PC-9 (cell line): ENCODE measurements at regions not wholly inside any gene's neighbourhood (a gene's known extent, or its start where the extent isn't known, plus 50 kb on each side); places are given as distances from the start of the nearest gene placed in this dataset.

ENCODE experiments used
- BruUV-seq: library from RNA; stranded (reverse); fragments of 400-500 nt; replicated peaks from 2 replicates; lab custom pipeline; 2021; lab: Mats Ljungman, UMichigan
- CTCF ChIA-PET: fragments of 300-600 bp; sonication (Branson Sonifier 250); formaldehyde crosslinking; loops from one replicate; lab custom pipeline; 2022; ENCODE audit warnings: antibody characterized with exemption; lab: Charles Lee
- POLR2A ChIA-PET: fragments of 300-600 bp; sonication (Branson Sonifier 250); formaldehyde crosslinking; loops from one replicate; lab custom pipeline; 2022; ENCODE audit warnings: antibody characterized with exemption; ENCODE audit not compliant: unreplicated experiment; lab: Charles Lee
- DNase-seq, 2 experiments: peaks; one replicate each; pipeline versions ENCODE4 v3.0.0 to v3.0.0-alpha.2; 2015 to 2022; ENCODE audit warnings: mixed read lengths in 1 of 2
- H2AFZ ChIP-seq: fragments of 200-600 bp; sonication (generic); 2 replicates; pipeline ENCODE4 v1.8.1; 2017; ENCODE audit warnings: antibody characterized with exemption
- H3F3A ChIP-seq: fragments of 200-600 bp; sonication (generic); 2 replicates; pipeline ENCODE4 v1.8.1; 2017; ENCODE audit warnings: antibody characterized with exemption, mild to moderate bottlenecking, low read depth; ENCODE audit not compliant: insufficient read depth
- H3K27ac ChIP-seq: fragments of 200-600 bp; sonication (generic); 2 replicates; pipeline ENCODE4 v1.6.1; 2016; ENCODE audit warnings: mixed run types
- H3K27me3 ChIP-seq: fragments of 200-600 bp; sonication (generic); 2 replicates; pipeline ENCODE4 v1.6.1; 2016; ENCODE audit warnings: low read depth, mixed run types; ENCODE audit not compliant: insufficient read depth
- H3K36me3 ChIP-seq: fragments of 200-600 bp; sonication (generic); 2 replicates; pipeline ENCODE4 v1.6.1; 2016; ENCODE audit warnings: low read depth, mixed run types
- H3K4me1 ChIP-seq: fragments of 200-600 bp; sonication (generic); replicated peaks from 2 replicates; pipeline ENCODE4 v1.6.1; 2016; ENCODE audit warnings: mixed run types; ENCODE audit not compliant: insufficient read depth
- H3K4me2 ChIP-seq: fragments of 200-600 bp; sonication (generic); 2 replicates; pipeline ENCODE4 v1.6.1; 2017; ENCODE audit warnings: mixed run types
- H3K4me3 ChIP-seq: fragments of 200-600 bp; sonication (generic); 2 replicates; pipeline ENCODE4 v1.6.1; 2016; ENCODE audit warnings: mixed run types
- H3K79me2 ChIP-seq: fragments of 200-600 bp; sonication (generic); 2 replicates; pipeline ENCODE4 v1.6.1; 2017; ENCODE audit warnings: low read depth, mixed run types
- H3K9me2 ChIP-seq: fragments of 200-600 bp; sonication (generic); 2 replicates; pipeline ENCODE4 v1.8.1; 2017; ENCODE audit warnings: mild to moderate bottlenecking; ENCODE audit not compliant: insufficient read depth
- H3K9me3 ChIP-seq: fragments of 200-600 bp; sonication (generic); 2 replicates; pipeline ENCODE4 v1.8.1; 2016; ENCODE audit warnings: low read depth; ENCODE audit not compliant: insufficient read depth
- H4K20me1 ChIP-seq: fragments of 200-600 bp; sonication (generic); 2 replicates; pipeline ENCODE4 v1.8.1; 2017; ENCODE audit not compliant: insufficient read depth
- CTCF ChIP-seq: fragments of 200-600 bp; sonication (generic); conservative IDR thresholded peaks from 2 replicates; pipeline ENCODE4 v1.6.1; 2017; ENCODE audit warnings: mixed run types, antibody characterized with exemption, mild to moderate bottlenecking, moderate library complexity
- EZH2 ChIP-seq: fragments of 200-600 bp; sonication (generic); IDR thresholded peaks from 2 replicates; pipeline ENCODE4 v1.8.0; 2017; ENCODE audit warnings: antibody characterized with exemption, low read depth
- intact Hi-C: fragments of 100-400 bp; cut with micrococcal nuclease; formaldehyde crosslinking; loops from one replicate; pipeline ENCODE4 v1.10.0; 2022; ENCODE audit not compliant: unreplicated experiment

- ChIA-PET CTCF (no interaction called here), POLR2A (no interaction called here)
- Histone ChIP-seq H3K27me3 (no peaks in the 10 kb centered on the region), H3K79me2 (no peaks in the 10 kb centered on the region), H2AFZ (no peak overlapping the region), H3K4me1 (peaks cover 6% of the 10 kb centered on the region; the same call in 1 of the 2 replicates), H3K36me3 (no peaks in the 10 kb centered on the region), H3K9me3 (no peaks in the 10 kb centered on the region; the same call in 1 of the 2 replicates), H3K27ac (no peak overlapping the region), H3K9me2 (no peaks in the 10 kb centered on the region), H4K20me1 (no peaks in the 10 kb centered on the region), H3F3A (no peaks in the 10 kb centered on the region), H3K4me3 (no peak overlapping the region), H3K4me2 (no peak overlapping the region)
- no TSS peak for BruUV-seq
- intact Hi-C loops: no loop called here
- TF ChIP-seq CTCF (no peak), EZH2 (no peak)
- no peak for DNase-seq
Observed at GRCh38 chr5:39780347-39780746, 355.6 kb upstream of the DAB2 start.

DNA sequence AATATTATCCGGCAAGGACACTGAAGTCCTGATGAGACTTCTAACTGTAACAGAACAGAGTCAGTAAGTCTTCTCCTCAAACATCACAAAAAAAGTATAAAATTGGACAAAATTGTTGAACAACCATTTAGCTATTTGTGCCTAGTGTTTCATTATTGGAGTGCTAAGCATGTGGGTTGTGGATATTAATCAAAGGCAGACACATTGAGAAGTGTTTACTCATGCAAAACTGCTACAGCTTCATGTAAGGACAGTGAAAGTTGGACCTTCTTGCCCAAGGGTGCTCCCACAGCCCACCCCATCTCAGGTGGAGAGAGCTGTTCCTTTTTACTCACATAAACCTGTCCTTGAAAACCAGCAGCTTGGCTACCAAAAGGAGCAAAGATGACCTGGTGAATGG is 355.1 kb upstream of the DAB2 start:
- TF ChIP-seq EZH2: no peak
- no peak for TF ChIP-seq CTCF
- Histone ChIP-seq H3K4me3 (no peak overlapping the region), H3K36me3 (no peaks in the 10 kb centered on the region), H3F3A (no peaks in the 10 kb centered on the region), H4K20me1 (no peaks in the 10 kb centered on the region), H3K27ac (no peak overlapping the region), H3K79me2 (no peaks in the 10 kb centered on the region), H3K9me2 (no peaks in the 10 kb centered on the region), H3K4me1 (peaks cover 10% of the 10 kb centered on the region; the same call in 1 of the 2 replicates), H3K4me2 (no peak overlapping the region), H3K27me3 (no peaks in the 10 kb centered on the region), H2AFZ (no peak overlapping the region), H3K9me3 (no peaks in the 10 kb centered on the region)
- ChIA-PET POLR2A (no interaction called here), CTCF (no interaction called here)
- no peak for DNase-seq
- intact Hi-C loops: no loop called here
- no TSS peak for BruUV-seq

GRCh38 chr5:39775797-39776365 is 351.1 kb upstream of the DAB2 start:
- H3F3A ChIP-seq: no peaks in the 10 kb centered on the region
- no peak overlapping the region for H2AFZ ChIP-seq
- H3K9me3 ChIP-seq: peaks cover 3% of the 10 kb centered on the region; the same call in 1 of the 2 replicates
- no TSS peak for BruUV-seq
- H3K79me2 ChIP-seq: no peaks in the 10 kb centered on the region
- peaks cover 10% of the 10 kb centered on the region; the same call in 1 of the 2 replicates for H3K4me1 ChIP-seq
- no peaks in the 10 kb centered on the region for H4K20me1 ChIP-seq
- no peak for TF ChIP-seq CTCF
- no peak for TF ChIP-seq EZH2
- intact Hi-C loops: no loop called here
- ChIA-PET CTCF (interaction anchor here (0.6 kb wide), 1 partner anchor 351 kb away, joined by 5 read pairs; the partner anchor contains the start of gene DAB2), POLR2A (interaction anchor here (0.6 kb wide), 2 partner anchors 10 to 76 kb away, joined by 3 to 5 read pairs; no protein-coding TSS in a partner anchor)
- H3K4me3 ChIP-seq: no peak overlapping the region
- H3K36me3 ChIP-seq: no peaks in the 10 kb centered on the region
- H3K27me3 ChIP-seq: no peaks in the 10 kb centered on the region
- H3K4me2 ChIP-seq: no peak overlapping the region
- H3K27ac ChIP-seq: no peak overlapping the region
- no peak for DNase-seq
- H3K9me2 ChIP-seq: no peaks in the 10 kb centered on the region
